ENCODE measurements at regions not wholly inside any gene's neighbourhood (a gene's known extent, or its start where the extent isn't known, plus 50 kb on each side); places are given as distances from the start of the nearest gene placed in this dataset.

GRCh38 chr13:62653371-62653770 lies 1237.7 kb upstream of the PCDH20 start:
- no peaks in the 10 kb centered on the region for H3K36me3 ChIP-seq
- H3K4me3 ChIP-seq, result no peak overlapping the region
- DNase-seq, result no peak
- no peak for TF ChIP-seq CTCF (IDR thresholded peaks at IDR 0.05)
- no peaks in the 10 kb centered on the region for H3K9me3 ChIP-seq
- H3K4me1 ChIP-seq, result no peaks in the 10 kb centered on the region
- intact Hi-C loops (cut with DNase I), result no loop called here
- H3K27me3 ChIP-seq, result no peaks in the 10 kb centered on the region
- H3K9ac ChIP-seq (ENCODE audit: low read depth in 2 of 2, low read length in 2 of 2), result no peak overlapping the region
- no peak overlapping the region for H3K27ac ChIP-seq

GRCh38 chr13:62643799-62644524 lies 1228.3 kb upstream of the PCDH20 start:
- no peak overlapping the region for H3K4me3 ChIP-seq
- TF ChIP-seq CTCF (IDR thresholded peaks at IDR 0.05), result no peak

GRCh38 chr13:62643007-62643483 lies 1227.4 kb upstream of the PCDH20 start:
- no peak for DNase-seq
- Histone ChIP-seq H3K9ac (ENCODE audit: low read depth in 2 of 2, low read length in 2 of 2) (no peak overlapping the region), H3K36me3 (no peaks in the 10 kb centered on the region), H3K9me3 (no peaks in the 10 kb centered on the region), H3K4me3 (no peak overlapping the region), H3K27ac (no peak overlapping the region), H3K27me3 (no peaks in the 10 kb centered on the region), H3K4me1 (no peaks in the 10 kb centered on the region)
- intact Hi-C loops (cut with DNase I), result no loop called here
- no peak for TF ChIP-seq CTCF (IDR thresholded peaks at IDR 0.05)

More at GRCh38 chr13:62643799-62644524, 1228.3 kb upstream of the PCDH20 start:
- Histone ChIP-seq H3K27ac (no peak overlapping the region), H3K36me3 (no peaks in the 10 kb centered on the region), H3K9me3 (no peaks in the 10 kb centered on the region), H3K9ac (ENCODE audit: low read depth in 2 of 2, low read length in 2 of 2) (no peak overlapping the region), H3K4me1 (no peaks in the 10 kb centered on the region), H3K27me3 (no peaks in the 10 kb centered on the region)
- DNase-seq, result no peak
- intact Hi-C loops (cut with DNase I), result no loop called here

GRCh38 chr13:62635161-62635560 lies 1219.5 kb upstream of the PCDH20 start:
- H3K4me1 ChIP-seq, result no peaks in the 10 kb centered on the region

GRCh38 chr13:62633448-62633847 lies 1217.8 kb upstream of the PCDH20 start:
- H3K36me3 ChIP-seq, result no peaks in the 10 kb centered on the region
- H3K4me1 ChIP-seq, result no peaks in the 10 kb centered on the region
- H3K9ac ChIP-seq (ENCODE audit: low read depth in 2 of 2, low read length in 2 of 2), result no peak overlapping the region
- no peak for TF ChIP-seq CTCF (IDR thresholded peaks at IDR 0.05)
- intact Hi-C loops (cut with DNase I), result no loop called here
- no peaks in the 10 kb centered on the region for H3K27me3 ChIP-seq
- no peaks in the 10 kb centered on the region for H3K9me3 ChIP-seq
- no peak for DNase-seq
- no peak overlapping the region for H3K4me3 ChIP-seq
- H3K27ac ChIP-seq, result no peak overlapping the region

More at GRCh38 chr13:62635161-62635560, 1219.5 kb upstream of the PCDH20 start:
- H3K36me3 ChIP-seq, result no peaks in the 10 kb centered on the region
- no peak overlapping the region for H3K27ac ChIP-seq
- no peaks in the 10 kb centered on the region for H3K9me3 ChIP-seq
- intact Hi-C loops (cut with DNase I), result no loop called here
- H3K27me3 ChIP-seq, result no peaks in the 10 kb centered on the region
- no peak for TF ChIP-seq CTCF (IDR thresholded peaks at IDR 0.05)
- no peak overlapping the region for H3K4me3 ChIP-seq
- no peak overlapping the region for H3K9ac ChIP-seq (ENCODE audit: low read depth in 2 of 2, low read length in 2 of 2)
- DNase-seq, result no peak

Data from colonic mucosa (tissue), 4 donors.